DMS114 treated with DMSO at 0.1 percent for 48 hours (cell line): ENCODE measurements at regions not wholly inside any gene's neighbourhood (a gene's known extent, or its start where the extent isn't known, plus 50 kb on each side); places are given as distances from the start of the nearest gene placed in this dataset.
"Not testable (repeated sequence)": the region's sequence is repeated elsewhere in the genome, so short reads cannot be mapped to it uniquely, and the experiment has no call there.

ENCODE experiments used
- DNase-seq: peaks from one replicate; lab custom pipeline; 2025; ENCODE audit not compliant: unreplicated experiment; lab: John Stamatoyannopoulos, UW

DNA sequence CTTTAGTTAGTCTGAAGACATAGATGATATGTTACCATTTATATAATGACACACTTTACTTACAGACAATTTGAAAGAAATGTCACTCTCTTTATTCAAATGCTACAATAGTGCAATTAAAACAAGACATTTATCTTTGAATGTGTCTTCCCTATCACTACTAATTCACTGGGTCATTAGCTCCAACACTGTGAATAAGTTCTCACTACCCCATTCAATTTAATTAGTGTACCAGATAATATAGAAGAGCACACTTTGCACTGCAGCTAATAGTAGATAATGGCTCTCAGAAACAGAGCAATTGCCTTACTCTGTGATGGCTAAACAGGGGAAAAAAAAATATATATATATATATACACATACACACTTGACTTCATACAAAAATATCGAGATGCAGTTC, 497.0 kb downstream of the DTWD2 start:
- no peak for DNase-seq

DNA sequence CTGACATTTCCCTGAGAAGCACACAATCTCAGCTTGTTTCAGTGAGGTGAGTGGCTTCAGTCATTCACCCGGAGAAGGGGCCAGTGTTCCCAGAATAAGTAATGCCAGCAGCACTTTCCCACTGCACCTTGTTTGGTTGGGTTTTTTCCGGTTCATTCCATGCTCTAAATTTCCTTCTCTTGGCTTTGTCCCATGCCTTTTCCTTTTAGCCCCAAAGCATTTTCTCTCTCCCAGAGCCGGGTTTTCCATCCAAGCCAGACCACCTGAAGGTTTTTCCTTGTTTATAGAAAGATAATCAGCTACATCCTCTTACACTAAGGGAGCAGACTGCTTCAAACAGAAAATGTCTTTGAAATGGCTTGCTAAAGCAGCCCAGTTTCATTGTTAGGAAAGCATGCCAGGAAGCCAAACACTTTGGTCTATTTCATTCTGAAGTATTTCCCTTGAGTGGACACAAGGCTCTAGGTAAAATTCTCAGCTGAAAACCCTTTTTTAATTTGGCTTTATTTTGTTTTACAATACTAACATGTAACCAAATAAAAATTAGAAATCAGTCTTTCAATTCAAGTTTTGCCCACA, 501.6 kb downstream of the DTWD2 start:
- no peak for DNase-seq

DNA sequence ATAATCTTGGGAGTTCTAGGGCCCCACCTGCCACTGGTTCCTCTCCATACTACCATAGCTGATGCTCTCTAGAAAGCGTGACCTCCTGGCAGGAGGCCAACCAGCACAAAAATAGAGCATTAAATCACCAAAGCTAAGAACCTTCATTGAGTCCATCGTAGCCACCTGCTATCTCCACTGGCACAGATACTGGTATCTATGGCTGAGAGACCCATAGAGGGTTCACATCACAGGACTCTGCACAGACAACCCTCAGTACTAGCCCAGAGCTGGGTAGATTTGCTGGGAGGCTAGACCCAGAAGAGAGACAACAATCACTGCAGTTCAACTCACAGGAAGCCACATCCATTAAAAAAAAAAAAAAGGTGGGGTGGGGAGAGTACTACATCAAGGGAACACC, 509.1 kb downstream of the DTWD2 start:
- no peak for DNase-seq

DNA sequence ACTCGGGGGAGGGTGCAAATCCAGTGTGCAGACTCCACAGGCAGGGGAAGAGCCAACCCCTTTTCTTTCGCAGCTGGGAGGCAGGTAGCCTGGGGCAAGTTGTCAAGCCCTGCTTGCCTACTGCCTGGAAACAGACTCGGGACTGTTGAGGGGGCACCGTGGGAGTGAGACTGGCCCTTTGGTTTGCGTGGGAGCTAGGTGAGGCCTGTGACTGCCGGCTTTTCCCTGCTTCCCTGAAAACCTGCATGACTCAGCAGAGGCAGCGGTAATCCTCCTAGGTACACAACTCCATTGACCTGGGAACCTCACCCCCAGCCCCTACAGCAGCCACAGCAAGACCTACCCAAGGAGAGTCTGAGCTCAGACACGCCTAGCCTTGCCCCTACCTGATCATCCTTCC, 509.5 kb downstream of the DTWD2 start:
- no peak for DNase-seq

DNA sequence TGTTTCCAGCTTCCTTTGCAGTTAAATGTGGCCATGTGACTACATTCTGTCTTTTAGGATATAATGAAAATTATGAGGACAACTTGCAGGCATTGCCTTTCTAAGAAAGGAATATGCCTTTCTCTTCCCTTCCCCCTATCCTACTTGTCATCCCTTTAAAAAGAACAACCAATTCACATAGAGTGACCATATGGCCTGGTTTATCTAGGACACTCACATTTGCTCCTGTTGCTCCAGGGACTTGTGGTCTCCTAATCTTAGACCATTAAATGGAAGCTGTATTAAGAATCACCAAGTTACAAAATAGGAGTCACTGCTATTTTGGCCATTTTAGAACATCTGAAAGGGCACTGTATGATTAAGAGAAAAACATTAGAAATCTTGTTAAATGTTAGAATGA, 520.3 kb downstream of the DTWD2 start:
- no peak for DNase-seq

DNA sequence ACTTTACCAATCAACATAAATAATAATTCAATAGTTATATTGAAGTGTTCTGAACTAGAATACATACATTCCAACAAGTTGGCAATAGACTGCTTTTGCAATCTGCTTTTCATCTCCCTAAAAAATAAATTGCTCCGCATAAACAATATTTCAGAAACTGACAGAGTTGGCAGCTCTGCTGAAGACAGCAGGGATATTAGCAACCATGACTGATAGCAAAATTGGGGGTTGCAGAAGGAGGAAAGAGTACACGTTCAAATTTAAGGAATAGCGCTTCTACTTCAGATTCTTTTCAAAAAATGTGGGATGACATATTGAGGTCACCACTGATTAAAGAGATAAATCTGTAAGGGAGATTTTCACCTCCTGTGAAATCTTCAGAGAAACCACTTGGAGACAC, 521.2 kb downstream of the DTWD2 start:
- no peak for DNase-seq

DNA sequence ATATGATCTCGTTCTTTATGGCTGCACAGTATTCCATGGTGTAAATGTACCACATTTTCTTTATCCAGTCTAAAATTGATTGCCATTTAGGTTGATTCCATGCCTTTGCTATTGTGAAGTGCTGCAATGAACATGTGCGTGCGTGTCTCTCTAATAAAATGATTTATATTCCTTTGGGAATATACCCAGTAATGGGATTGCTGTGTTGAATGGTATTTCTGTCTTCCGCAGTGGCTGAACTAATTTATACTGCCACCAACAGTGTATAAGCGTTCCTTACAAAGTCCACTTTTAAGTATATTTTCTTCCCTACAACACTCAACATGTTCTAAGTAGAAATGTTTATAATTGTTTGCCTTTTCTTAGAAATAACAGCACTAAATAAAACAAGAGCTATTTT, 521.9 kb downstream of the DTWD2 start:
- DNase-seq: no peak

DNA sequence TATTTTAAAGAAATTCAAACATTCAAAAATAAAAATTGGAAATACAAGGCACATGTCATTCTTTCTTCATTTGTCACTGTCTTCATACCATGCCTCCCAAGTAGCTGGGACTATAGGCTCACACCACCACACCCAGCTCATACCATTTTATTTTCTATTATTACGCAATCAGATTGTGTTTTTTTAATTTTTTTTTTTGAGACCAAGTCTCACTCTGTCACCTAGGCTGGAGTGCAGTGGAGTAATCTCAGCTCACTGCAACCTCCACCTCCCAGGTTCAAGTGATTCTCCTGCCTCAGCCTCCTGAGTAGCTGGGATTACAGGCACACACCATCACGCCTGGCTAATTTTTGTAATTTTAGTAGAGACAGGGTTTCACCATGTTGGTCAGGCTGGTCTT, 526.1 kb downstream of the DTWD2 start:
- not testable (repeated sequence) for DNase-seq

DNA sequence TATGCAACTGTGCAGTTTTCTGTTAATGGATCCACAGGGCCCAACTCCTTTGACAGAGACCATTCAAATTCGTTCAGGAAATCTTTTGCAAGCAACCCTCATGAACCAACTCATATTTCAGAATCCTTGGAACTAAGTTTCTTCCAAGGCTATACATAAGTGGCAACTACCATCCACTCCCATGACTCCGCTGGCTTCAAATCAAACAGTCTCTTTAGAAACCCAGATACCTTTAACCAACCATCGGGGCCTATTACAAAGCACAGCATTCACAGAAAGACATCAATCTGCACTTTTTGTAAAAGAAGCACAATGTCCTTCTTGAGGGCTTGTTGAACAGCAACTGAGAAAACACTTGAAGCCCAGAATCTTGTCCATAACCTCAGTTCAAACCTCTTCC, 526.9 kb downstream of the DTWD2 start:
- no peak for DNase-seq

DNA sequence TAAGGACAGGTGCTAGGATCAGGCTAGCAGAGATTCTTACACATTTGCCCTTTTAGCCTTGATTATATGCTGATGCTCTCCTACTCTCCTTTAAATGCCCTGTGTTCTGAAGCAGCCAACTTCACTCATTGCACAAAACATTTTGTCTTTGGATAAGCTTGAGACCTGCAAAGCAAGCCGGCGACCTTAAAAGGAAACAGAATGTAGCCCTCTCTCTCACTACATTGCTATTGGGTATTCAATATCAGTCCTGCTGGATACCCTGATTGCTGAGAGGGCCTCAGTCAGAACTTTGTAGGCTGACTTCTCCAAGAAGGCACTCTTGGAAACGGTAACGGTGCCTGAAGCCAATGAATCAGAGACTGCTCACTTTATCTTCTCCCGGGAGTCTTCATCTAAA, 528.9 kb downstream of the DTWD2 start:
- no peak for DNase-seq

DNA sequence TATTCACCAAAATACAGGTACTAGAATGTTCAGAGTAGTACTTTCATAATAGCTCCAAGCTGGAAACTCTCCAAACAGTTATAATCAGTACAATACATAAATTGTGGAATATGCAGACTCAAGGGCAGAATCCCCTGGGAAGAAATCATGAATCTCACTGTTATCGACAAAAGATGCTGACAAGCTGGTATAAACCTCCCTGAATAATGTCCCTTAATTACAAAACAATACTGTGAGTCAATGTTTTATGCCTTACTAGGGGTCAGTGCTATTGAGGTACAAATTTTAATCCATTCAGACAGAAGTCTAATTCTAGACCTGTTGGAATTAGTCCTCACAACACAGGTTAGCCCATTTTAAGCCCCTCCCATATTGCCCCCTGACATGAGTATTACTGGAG, 532.3 kb downstream of the DTWD2 start:
- no peak for DNase-seq

DNA sequence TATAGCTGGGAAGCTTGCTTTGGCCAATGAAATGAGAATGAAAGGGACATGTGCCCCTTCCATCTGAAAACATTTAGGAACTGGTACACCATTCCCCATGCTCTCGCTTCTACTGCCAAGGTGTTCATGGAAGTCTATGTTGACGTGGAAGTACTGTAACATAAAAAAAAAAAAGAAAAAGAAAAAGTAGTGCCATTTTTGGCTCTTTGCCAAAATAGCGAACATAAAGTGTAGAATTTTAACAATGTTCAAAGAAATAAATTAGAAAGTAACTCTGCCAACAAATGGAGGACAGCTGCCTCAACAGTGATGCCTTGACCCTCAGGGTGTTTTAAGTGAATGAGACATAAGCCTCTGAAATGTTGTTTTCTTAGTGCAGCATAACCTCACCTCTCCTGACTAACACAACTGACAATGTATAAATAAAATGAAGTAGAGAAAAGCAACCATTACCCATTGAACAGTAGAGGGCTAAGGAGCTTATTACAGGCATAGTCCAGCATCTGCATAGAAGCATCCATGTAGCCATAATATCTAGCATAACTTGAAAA, 536.6 kb downstream of the DTWD2 start:
- DNase-seq: no peak

DNA sequence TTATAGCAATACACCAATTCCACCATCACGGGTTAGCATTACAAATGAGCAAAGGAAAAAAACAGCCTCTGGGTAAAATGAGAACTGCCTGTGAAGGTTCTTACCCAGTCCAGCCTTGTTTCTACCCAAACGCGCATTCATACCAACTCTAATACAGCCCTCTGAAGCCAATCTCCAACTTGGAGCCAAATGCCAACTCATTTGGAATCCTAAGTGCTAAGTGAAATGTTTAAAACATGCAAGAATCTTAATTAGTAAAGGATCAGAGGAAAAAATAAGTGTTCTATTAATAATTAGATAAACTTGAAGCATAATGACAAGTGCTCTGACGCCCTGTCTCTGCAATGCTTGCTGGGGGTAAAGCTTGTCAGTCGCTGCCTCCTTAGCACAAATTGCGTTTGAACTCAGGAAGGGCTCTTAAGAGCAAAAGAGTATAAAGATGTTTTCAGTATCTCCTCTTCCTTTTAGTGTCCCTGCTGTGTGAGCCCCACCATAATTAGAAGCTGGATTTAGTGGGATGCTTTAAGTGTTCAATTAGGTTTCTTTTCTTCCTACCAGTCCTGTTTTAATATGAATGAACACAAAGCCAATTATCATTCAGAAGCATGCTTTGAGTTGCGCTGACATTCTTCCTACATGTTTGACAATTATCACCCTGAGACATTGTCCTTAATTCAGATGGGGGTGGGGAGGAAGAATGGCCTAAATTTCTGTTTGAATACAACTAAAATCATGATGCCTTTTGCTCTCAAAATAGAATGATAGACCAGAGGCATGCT, 537.6 kb downstream of the DTWD2 start:
- no peak for DNase-seq

DNA sequence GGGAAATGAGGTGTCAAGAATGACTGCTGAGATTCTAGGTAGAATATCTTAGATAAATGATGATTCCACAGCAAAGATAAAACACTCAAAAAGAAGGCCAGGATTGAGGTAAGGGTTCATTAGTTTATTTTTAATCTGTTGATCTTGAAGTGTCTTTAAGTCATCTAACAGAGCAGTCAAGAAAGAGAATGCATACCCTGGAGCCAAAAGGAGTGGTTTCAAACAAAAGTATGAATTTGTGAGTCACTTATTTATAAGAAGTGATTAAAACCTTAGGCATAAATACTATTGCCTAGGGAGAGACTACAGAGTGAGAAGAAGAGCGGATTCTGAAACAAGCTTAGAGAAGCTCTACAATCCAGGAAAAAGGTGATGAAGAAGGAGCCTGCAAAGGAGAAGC, 541.0 kb downstream of the DTWD2 start:
- DNase-seq: no peak

DNA sequence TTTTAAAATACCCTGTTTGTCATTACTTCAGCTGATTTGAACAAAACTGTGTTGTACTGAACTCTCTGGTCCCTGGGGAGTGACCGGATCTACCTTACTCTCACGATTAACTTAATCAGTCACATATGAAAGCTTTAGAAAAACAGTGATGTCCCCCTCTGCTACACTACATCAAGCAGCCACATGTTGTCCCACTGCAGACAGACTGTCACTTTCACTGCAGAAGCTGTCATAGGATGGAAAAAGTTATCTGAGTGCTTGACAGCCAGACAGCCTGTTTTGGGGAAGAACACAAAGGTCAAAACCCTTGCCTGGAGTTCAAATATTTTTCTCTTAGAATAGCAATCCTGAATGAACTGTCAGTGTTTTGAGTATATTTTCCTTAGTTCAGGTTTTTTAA, 546.4 kb downstream of the DTWD2 start:
- no peak for DNase-seq

DNA sequence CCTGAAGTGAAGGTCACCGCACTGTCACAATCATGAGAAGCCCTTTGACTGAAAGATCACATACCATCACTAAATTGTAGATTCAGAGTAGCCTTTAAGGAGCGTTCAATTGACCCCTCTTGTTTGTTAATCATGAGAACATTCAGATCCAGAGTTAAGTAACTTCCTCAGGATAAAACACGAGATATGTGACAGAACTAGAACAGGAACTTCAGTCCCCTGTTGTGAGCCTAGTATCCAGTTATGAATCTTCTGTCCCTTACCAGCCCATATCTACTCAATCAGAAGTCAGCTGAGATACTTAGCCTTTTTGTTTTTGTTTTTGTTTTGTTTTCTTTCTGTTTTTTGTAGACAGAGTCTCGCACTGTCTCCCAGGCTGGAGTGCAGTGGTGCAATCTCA, 547.3 kb downstream of the DTWD2 start:
- no peak for DNase-seq

DNA sequence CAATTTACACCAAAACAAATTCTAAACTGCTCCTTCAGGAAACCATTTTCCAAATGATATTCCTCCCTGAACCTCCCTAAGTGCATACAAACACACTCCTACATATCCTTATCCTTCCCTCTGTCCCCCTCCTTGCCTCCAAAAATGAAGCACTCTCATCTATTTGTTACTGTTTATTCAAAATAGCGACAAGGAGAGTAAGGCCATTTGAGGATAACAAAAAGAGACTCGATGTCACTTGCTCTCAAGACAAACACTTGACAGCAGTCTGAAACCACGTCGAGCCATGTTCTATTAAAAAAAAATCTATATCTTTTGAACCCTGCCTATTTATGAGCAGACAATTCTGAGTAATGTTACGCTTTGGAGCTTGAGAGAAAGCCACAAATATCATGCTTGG, 547.9 kb downstream of the DTWD2 start:
- no peak for DNase-seq

DNA sequence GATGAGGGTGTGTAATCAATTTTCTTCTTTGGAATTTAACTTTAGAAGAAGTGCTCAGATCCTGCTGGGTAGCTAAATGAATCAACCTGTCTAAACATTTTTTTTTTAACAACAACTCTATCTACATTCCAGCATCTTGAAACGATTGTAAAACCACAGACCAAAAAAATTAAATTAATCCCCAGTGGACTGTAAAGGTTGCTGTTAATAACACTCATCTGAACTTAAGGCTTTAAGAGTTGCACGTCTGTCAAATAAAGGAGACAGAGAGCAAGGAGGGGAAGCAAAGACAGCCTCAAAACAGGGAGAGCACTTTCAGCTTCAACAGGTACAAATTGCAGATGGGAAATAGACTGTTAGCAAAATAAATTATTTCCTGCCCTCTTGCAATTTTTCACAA, 548.5 kb downstream of the DTWD2 start:
- no peak for DNase-seq

DNA sequence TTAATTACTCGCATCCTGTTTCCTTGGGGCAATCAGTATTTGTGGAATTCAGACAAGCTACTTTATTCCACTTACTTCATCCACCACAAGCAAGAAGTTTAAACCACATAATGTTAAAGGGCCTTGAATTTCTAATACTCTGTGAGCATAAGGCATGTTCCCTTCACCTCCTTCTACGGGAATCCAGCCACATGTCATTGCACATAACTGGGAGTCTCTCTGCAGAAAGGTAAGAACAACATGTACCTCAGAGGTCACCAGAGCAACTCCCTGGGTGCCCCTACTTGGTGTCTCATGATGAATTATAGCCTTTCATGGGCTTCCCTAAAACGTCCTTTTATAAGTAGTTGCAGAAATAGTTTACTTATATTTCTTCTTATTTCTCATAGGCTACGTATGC, 553.2 kb downstream of the DTWD2 start:
- no peak for DNase-seq

DNA sequence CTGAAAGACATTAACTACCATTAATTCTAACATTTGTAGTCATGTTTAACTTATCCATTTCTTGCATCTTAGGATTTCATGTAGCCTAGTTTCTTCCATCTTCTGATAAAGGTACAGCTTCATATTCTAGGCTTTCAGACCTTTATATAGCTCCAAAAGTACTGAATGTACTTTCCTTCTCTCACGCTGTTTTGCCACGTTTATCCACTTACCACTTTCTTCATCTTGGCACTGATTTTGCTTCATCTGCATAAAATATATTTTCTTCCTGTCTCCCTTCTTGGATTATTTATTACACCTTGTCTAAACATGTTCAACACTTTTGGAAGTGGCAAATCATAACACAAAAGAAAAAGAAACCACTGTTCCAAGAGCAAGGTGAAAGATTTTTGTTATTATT, 553.8 kb downstream of the DTWD2 start:
- no peak for DNase-seq

DNA sequence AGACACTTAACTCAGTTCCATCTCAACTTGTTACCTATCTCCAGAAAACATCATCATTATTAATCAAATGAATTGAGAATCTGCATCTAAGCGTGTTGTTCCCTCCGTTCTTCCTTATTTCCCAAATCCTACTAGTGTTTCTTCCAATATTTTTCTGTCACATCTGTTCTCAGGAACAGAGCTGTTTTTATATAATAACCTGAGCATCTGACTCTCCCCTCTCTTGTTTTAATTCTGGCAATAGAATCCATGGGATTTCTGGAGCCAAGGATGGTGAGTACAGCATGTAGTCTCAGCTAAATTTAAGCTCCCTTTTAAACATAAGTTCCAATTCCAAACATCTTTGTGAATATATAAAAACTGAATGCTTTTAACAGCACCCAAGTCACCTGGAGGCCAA, 558.3 kb downstream of the DTWD2 start:
- DNase-seq: no peak

DNA sequence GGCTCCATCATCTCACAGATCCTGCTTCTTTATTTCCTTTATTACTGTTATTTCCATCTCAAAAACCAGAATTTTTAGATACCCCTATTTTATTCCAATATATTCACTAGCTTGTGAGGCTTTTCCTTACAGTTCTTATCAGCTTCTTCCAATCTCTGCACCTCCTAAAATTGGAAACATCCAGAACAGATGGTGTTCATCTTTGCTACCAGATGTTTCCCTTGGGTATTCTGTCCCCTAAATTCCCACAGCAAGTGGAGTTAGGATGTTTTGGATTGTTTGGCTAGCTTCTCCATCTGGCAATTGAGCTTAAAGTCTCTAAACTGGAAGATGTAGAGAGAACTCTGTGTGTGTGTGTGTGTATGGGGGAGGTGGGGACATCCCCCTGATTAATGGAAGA, 580.4 kb downstream of the DTWD2 start:
- DNase-seq: no peak

DNA sequence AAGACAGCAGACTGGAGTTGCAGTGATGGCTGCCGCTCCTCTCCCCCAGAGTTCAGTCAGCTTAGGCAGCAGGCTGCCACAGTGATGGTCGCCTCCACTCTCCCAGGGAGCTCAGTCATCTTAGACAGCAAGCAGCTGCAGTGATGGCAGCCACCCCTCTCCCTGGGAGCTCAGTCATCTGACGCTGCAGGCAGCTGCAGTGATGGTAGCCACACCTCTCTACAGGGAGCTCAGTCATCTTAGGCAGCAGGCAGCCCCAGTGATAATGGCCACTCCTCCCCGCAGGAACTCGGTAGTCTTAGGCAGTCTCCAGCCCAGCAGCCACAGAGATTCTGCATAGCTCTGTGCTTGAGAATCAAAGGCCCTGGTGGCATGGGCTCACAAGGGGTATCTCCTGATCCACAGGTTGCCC, 582.7 kb downstream of the DTWD2 start:
- DNase-seq: no peak
